Hindlimb muscle (tissue), 1 donor: ENCODE measurements at regions not wholly inside any gene's neighbourhood (a gene's known extent, or its start where the extent isn't known, plus 50 kb on each side); places are given as distances from the start of the nearest gene placed in this dataset.
A peak's percentile ranks its signal among the peaks of the same experiment; 100 is the strongest.
"Not testable (repeated sequence)": the region's sequence is repeated elsewhere in the genome, so short reads cannot be mapped to it uniquely, and the experiment has no call there.

Experiments used
- DNase-seq: peaks from one replicate; pipeline ENCODE4 v3.0.0-alpha.2; 2013

DNA sequence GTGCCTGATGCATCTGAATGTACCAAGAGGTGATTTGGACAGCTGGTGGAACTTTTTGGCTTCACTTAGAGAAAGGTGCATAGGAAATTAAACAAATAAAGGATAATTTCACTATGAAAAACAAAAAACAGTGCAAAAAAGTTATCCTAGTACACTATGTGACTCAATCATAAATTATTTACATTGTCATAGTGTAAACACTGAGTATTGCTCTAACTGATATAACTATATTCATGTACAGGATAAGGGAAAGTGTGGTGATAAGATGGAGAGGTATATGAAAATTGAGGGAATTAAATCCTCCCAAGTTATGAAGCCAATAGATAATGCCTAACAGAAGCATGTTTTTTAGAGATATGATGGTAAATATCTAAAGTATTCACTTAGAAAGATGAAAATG lies 50.2 kb upstream of the CPNE4 start:
- DNase-seq: no peak

DNA sequence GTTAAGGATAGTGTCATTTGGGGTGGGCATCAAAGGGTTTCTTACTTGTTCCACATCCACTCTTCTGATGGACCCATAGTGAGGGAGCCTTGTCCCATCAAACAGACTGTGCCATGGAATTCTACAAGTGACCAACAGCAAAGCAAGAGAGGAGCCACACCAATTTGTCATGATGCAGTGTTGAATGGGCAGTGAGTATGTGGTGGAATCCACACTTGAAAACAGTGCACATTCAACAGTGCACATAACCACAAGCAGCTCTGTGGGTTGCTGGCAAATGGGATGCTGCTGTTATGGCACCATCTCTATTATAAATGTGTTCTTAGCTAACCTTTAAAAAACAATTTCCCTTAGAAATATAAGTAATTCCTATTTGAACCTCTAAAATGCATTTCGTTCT lies 52.5 kb upstream of the CPNE4 start:
- no peak for DNase-seq

DNA sequence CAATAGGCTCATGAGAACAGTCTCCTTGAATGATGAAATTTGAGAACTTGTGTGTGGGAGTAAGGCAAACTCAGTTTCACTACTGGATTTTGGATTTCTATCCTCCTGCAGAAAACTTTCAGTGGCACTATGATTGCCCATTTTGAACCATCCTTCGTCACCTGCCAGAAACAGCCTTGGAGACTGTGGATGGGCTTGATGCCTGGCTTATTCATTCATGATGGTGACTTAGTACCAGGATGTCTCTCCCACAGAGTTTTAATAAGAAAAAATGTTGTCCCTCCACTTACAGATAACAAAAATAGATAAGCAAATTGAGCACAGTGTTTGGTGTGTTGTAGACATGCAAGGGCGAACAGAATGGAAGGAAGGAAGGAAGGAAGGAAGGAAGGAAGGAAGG lies 53.5 kb upstream of the CPNE4 start:
- no peak for DNase-seq

DNA sequence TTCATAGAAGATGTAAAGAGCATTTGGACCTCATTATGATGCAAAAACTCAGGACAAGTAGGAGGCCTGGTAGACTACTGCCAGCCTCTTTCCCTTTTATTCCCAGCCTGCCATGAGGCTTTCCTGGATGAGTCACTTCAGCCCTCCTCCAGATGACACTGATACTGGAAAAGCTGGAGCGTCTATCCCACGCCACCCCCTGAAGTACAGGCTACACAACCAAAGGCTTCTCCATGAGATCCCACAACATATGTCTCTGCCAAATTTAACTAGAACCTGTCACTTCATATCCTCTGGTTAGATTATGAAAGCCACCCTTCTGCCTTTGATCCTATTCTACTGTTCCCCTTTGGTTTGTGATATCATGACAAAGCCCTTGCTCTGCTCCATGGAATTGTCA lies 56.1 kb upstream of the CPNE4 start:
- DNase-seq: no peak

GRCh38 chr3:132116601-132117000 lies 81.8 kb upstream of the CPNE4 start:
- DNase-seq: no peak

- DNase-seq: no peak
Measured at GRCh38 chr3:132117642-132118041, 82.8 kb upstream of the CPNE4 start.

GRCh38 chr3:132119531-132119930 lies 84.7 kb upstream of the CPNE4 start:
- no peak for DNase-seq

DNA sequence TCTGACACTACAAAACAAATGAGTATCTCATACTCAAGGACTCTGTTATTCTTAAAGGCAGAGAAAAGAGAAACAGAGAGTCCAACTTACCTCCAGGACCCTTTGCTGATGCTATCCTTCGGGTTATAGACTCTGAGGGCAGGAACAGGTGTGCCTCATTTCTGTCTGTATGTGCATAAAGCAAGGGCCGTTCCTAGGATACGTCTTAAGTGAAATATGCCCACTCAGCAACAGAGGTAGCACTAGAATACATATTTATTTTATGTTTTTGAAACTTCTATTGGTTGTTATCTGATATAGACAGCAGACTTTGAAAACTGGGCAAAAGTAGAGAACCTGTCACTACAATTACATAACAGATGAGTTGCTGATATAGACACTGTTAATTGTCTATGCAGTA lies 89.3 kb upstream of the CPNE4 start:
- DNase-seq: no peak

- DNase-seq: no peak
Measured at GRCh38 chr3:132124651-132125284, 90.0 kb upstream of the CPNE4 start.

DNA sequence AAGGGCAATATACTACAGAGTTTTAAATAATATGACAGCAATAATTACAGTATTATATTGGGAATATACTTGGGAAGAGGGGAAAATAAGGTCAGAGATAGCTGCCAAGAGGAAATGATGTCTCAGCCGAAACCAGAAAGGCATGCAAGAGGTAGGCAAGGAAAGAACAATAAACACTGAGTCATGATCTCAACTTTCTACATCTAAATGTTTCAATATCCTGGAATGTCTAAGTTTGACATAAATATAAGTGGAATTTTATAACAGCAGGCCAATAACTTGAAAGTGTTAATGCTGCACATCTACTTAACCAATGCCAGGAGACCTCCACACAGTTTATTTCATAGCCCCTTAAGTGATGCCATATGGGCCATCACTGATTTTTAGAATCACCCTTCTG lies 99.8 kb upstream of the CPNE4 start:
- no peak for DNase-seq

DNA sequence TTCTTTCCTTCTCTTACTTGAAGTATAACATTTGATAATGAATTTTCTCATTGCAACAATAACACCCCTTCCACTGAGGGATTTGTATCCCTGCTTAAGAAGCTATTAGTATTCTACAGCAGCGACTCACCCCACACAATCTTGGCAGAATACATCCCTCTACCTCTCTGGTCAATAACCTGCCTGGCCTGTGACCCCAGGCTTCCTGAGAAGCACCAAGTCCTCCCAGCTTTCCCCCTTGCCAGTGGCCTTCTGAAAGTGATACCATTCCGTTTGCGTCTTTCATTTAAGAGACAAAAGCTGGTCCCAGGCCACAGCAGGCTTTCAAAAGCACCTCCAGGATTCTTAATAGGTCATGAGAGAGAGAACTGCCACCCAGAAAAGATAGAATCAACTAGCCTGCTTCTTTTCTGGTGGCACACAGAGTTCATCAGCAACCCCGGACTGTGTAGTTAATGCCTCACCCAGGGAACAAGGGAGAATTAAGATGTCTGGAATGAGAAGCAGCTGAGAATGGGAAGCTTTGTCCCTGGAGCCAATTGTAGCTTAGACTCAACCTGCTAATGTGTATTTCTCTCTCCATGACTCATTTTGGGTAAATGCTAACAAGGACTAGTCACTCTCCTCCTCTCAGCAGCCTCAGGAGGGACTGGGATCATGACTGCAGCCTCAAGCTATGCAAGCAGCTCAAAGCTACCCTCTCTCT lies 101.0 kb upstream of the CPNE4 start:
- DNase-seq: no peak

- DNase-seq: no peak
Measured at GRCh38 chr3:132136334-132136716, 101.5 kb upstream of the CPNE4 start.

- DNase-seq: not testable (repeated sequence)
Measured at GRCh38 chr3:132136902-132137301, 102.1 kb upstream of the CPNE4 start.

DNA sequence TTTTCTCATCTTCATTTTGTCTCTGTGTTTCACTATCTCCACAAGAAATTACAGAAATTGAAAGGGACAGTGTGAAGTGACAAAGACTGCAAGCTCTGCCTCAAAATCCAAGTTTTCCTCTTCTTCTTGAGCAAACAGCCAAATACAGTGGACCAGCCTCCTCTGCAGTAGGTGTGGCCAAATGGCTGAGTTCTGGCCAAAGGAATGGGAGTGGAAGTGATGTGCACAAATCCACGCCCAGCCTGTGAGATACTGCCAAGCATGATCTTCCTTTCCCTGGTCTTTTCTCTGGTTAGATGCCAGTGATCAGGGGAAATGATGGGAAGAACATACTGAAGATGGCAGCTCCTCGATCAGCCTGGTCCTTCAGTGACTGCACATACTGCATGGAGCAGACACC lies 111.0 kb upstream of the CPNE4 start:
- DNase-seq: no peak

DNA sequence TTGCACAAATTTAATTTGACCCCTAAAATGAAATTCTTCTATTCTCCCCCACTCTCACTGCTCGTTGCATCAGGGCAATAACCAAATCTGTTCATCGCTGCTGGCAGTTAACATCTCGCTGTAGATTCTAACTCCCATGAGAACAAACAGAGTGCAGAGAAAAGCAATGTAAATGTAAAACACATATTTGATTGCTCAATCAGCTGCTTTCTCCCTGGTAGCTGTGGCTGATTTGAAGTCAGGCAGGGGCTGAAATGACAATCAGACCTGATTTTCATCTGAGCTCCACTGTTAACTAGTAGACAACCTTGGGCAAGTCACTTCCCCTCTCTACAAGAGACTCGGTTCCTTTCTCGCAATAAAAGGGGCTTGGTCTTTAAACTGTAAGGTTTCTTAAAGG lies 119.8 kb upstream of the CPNE4 start:
- no peak for DNase-seq

- DNase-seq: no peak
Measured at GRCh38 chr3:132159145-132159544, 124.3 kb upstream of the CPNE4 start.

GRCh38 chr3:132160198-132160597 lies 125.4 kb upstream of the CPNE4 start:
- DNase-seq: no peak

DNA sequence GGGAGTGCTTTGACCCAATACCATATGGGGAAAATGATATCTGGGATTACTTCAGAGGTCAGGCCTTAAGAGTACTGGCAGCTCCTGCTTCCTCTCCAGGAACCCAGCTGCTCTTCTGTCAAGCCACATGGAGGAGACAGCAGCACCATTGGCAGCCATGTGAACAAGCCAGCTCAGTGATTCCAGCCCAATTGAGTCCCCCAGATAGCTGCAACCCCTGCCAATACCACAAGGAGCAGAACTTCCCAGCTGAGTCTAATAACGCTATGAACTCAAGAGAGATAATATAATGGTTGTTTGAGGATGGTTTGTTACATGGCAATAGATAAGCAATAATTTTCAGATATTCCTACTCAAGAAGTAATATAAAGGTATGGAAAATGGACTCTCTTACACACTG lies 126.8 kb upstream of the CPNE4 start:
- no peak for DNase-seq

DNA sequence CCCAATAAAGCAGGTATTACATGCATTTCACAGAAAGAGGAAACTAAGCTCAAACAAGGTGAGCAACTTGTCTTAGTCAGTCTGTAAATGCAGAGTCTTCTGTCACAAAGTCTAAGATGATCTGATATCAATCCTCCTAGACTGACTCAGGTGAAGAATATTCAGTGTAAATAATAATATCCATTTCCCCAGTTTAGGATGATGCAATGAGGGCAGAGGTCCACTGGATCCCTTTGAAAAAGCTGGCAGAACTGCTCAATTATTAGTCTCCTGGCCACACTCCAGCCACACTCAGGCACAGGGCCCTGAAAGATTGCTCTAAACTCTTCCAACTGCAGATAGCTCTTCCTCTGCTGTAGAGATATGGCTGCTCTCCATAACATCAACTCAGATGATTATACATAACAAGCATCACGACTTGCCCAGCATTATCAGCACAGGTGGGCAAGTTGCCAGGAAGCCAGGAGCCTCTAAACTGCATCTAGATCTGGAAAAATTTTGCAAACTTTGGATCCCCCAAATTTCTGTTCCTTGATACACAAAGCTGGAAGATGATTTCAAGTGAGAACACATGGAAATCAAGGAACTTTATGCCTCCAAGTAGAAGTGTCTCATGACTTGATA lies 129.8 kb upstream of the CPNE4 start:
- DNase-seq: no peak

DNA sequence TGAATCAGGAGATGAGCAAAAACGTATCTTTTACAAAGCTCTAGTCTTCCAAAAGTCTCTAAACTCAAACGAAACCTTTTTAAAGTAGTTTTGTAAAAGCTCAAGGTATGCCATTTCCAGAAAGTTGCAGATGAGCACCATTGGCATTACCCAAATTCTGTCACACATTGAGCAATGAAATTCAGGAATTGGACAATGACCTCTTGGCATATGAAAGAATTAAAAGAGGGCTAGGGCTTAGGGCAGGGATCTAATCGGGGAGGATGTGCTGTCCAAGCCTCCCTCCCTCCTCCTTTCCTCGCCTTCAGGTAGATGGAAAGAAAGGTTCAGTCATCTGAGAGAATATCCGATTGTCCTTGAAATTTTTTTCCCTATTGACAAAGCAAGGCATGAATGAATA lies 133.1 kb upstream of the CPNE4 start:
- DNase-seq: no peak

GRCh38 chr3:132174500-132174899 lies 139.7 kb upstream of the CPNE4 start:
- DNase-seq: no peak

- peak; percentile 6 for DNase-seq
Measured at GRCh38 chr3:132180337-132180791, 136.8 kb upstream of the ACP3 start.

DNA sequence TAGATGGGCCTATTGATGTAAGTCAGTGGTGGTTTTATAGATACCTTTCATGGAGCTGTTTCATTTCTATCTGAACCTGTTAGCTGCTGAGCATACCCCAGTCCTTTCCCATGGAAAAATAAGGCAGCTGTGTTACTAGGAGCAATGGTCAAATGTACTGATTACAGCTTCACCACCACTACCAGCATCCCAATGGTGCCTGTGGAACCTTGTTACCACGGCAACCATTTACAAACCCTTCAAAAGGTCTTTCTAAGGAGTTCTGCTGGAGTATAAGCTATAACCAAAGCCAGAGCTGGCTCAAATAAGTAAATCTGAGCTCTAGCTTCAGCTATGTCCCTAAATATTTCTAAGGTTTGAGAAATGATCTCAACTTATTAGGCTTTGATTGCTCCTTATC lies 133.4 kb upstream of the ACP3 start:
- DNase-seq: no peak

- no peak for DNase-seq
Measured at GRCh38 chr3:132187746-132188145, 129.5 kb upstream of the ACP3 start.
